WTC11 (cell line): ENCODE measurements at regions not wholly inside any gene's neighbourhood (a gene's known extent, or its start where the extent isn't known, plus 50 kb on each side); places are given as distances from the start of the nearest gene placed in this dataset.

Experiments used
- ATAC-seq: fragments of 200-7000 bp; cut with Tn5 transposase; 2 replicates; pipeline ENCODE4 v1.10.0; 2021; ENCODE audit warnings: mild to moderate bottlenecking, moderate library complexity
- CTCF ChIA-PET: fragments of 300-600 bp; sonication (Branson Sonifier 250); formaldehyde crosslinking; loops from one replicate; lab custom pipeline; 2021; ENCODE audit warnings: antibody characterized with exemption; lab: Charles Lee
- POLR2A ChIA-PET: fragments of 350-600 bp; sonication (Branson Sonifier 250); formaldehyde crosslinking; loops from one replicate; lab custom pipeline; 2021; ENCODE audit warnings: antibody characterized with exemption; lab: Charles Lee
- DNase-seq: peaks from one replicate; pipeline ENCODE4 v3.0.0; 2021; ENCODE audit warnings: low spot score
- H3K27ac Mint-ChIP-seq: 2 replicates; pipeline ENCODE4 v1.8.0; 2021; ENCODE audit warnings: mixed read lengths
- H3K27me3 Mint-ChIP-seq: 2 replicates; pipeline ENCODE4 v1.8.0; 2021; ENCODE audit warnings: low read depth, mild to moderate bottlenecking, moderate library complexity, mixed read lengths
- H3K36me3 Mint-ChIP-seq: 2 replicates; pipeline ENCODE4 v1.8.0; 2021; ENCODE audit warnings: mixed read lengths
- H3K4me1 Mint-ChIP-seq: 2 replicates; pipeline ENCODE4 v1.8.0; 2022; ENCODE audit warnings: mixed read lengths
- H3K4me3 Mint-ChIP-seq: 2 replicates; pipeline ENCODE4 v1.8.0; 2021; ENCODE audit warnings: mild to moderate bottlenecking, moderate library complexity, mixed read lengths
- H3K9me3 Mint-ChIP-seq: 2 replicates; pipeline ENCODE4 v1.8.0; 2021; ENCODE audit warnings: mixed read lengths
- ELF4 ChIP-seq: sonication (generic); formaldehyde crosslinking; IDR thresholded peaks from 2 replicates; pipeline ENCODE4 v1.8.1; 2022; ENCODE audit warnings: low read depth, mild to moderate bottlenecking, moderate library complexity, missing genetic modification reagents
- ESRRA ChIP-seq: sonication (generic); formaldehyde crosslinking; IDR thresholded peaks from 2 replicates; pipeline ENCODE4 v1.8.1; 2022; ENCODE audit warnings: mild to moderate bottlenecking, missing genetic modification reagents, borderline replicate concordance
- ETV6 ChIP-seq: sonication (generic); formaldehyde crosslinking; IDR thresholded peaks from 2 replicates; pipeline ENCODE4 v1.8.1; 2022; ENCODE audit warnings: mild to moderate bottlenecking, missing genetic modification reagents
- FOXJ3 ChIP-seq: sonication (generic); formaldehyde crosslinking; IDR thresholded peaks from 2 replicates; pipeline ENCODE4 v1.9.0; 2021; ENCODE audit warnings: missing genetic modification reagents, mild to moderate bottlenecking, borderline replicate concordance
- FOXP1 ChIP-seq: sonication (generic); formaldehyde crosslinking; IDR thresholded peaks from 2 replicates; pipeline ENCODE4 v1.8.0; 2022; ENCODE audit warnings: missing genetic modification reagents, mild to moderate bottlenecking, moderate library complexity, borderline replicate concordance
- IRF1 ChIP-seq: sonication (generic); formaldehyde crosslinking; IDR thresholded peaks from 2 replicates; pipeline ENCODE4 v1.8.0; 2023; ENCODE audit warnings: missing genetic modification reagents
- IRF2 ChIP-seq: sonication (generic); formaldehyde crosslinking; IDR thresholded peaks from 2 replicates; pipeline ENCODE4 v1.8.0; 2022; ENCODE audit warnings: low read depth, missing genetic modification reagents, borderline replicate concordance
- JUN ChIP-seq: sonication (generic); formaldehyde crosslinking; IDR thresholded peaks from 2 replicates; pipeline ENCODE4 v1.8.0; 2023; ENCODE audit warnings: mild to moderate bottlenecking, missing genetic modification reagents
- NFATC4 ChIP-seq: fragments of 250-450 bp; sonication (Bioruptor Pico); IDR thresholded peaks from 2 replicates; pipeline ENCODE4 v1.9.0; 2021; ENCODE audit warnings: mild to moderate bottlenecking
- NR3C1 ChIP-seq: sonication (generic); formaldehyde crosslinking; conservative IDR thresholded peaks from 2 replicates; pipeline ENCODE4 v1.8.1; 2023; ENCODE audit warnings: low read depth, mild to moderate bottlenecking, missing genetic modification reagents
- OVOL2 ChIP-seq: fragments of 250-450 bp; sonication (Bioruptor Pico); IDR thresholded peaks from 2 replicates; pipeline ENCODE4 v1.9.0; 2021; ENCODE audit warnings: mild to moderate bottlenecking, borderline replicate concordance
- RORB ChIP-seq: fragments of 250-450 bp; sonication (Bioruptor Pico); IDR thresholded peaks from 2 replicates; pipeline ENCODE4 v1.9.0; 2021; ENCODE audit warnings: mild to moderate bottlenecking
- TEAD4 ChIP-seq: sonication (generic); formaldehyde crosslinking; IDR thresholded peaks from 2 replicates; pipeline ENCODE4 v1.8.0; 2022; ENCODE audit warnings: mild to moderate bottlenecking, missing genetic modification reagents
- USF2 ChIP-seq: sonication (generic); formaldehyde crosslinking; IDR thresholded peaks from 2 replicates; pipeline ENCODE4 v1.8.1; 2023; ENCODE audit warnings: mild to moderate bottlenecking, missing genetic modification reagents, moderate library complexity
- ZNF121 ChIP-seq: sonication (generic); formaldehyde crosslinking; IDR thresholded peaks from 2 replicates; pipeline ENCODE4 v1.8.0; 2023; ENCODE audit warnings: missing genetic modification reagents
- ZNF138 ChIP-seq: sonication (generic); formaldehyde crosslinking; conservative IDR thresholded peaks from 2 replicates; pipeline ENCODE4 v1.8.1; 2022; ENCODE audit warnings: mild to moderate bottlenecking, moderate library complexity, missing genetic modification reagents
- ZNF219 ChIP-seq: sonication (generic); formaldehyde crosslinking; IDR thresholded peaks from 2 replicates; pipeline ENCODE4 v1.8.0; 2023; ENCODE audit warnings: missing genetic modification reagents, mild to moderate bottlenecking, borderline replicate concordance
- ZNF232 ChIP-seq: sonication (generic); formaldehyde crosslinking; IDR thresholded peaks from 2 replicates; pipeline ENCODE4 v1.8.0; 2022; ENCODE audit warnings: mild to moderate bottlenecking, missing genetic modification reagents
- ZNF263 ChIP-seq: sonication (generic); formaldehyde crosslinking; IDR thresholded peaks from 2 replicates; pipeline ENCODE4 v1.8.1; 2022; ENCODE audit warnings: low read depth, mild to moderate bottlenecking, moderate library complexity, missing genetic modification reagents
- ZNF396 ChIP-seq: fragments of 250-450 bp; sonication (Bioruptor Pico); IDR thresholded peaks from 2 replicates; pipeline ENCODE4 v1.8.0; 2021; ENCODE audit warnings: mild to moderate bottlenecking, moderate library complexity, borderline replicate concordance
- TF ChIP-seq, protein P1 (sequence below): sonication (generic); formaldehyde crosslinking; IDR thresholded peaks from 2 replicates; pipeline ENCODE4 v1.8.0; 2023; ENCODE audit warnings: mild to moderate bottlenecking, missing genetic modification reagents
- TF ChIP-seq, protein P2 (sequence below): sonication (generic); formaldehyde crosslinking; IDR thresholded peaks from 2 replicates; pipeline ENCODE4 v1.8.0; 2023; ENCODE audit warnings: missing genetic modification reagents, mild to moderate bottlenecking, borderline replicate concordance
- TF ChIP-seq, protein P3 (sequence below): fragments of 250-450 bp; sonication (Bioruptor Pico); IDR thresholded peaks from 2 replicates; pipeline ENCODE4 v2.1.2; 2022; ENCODE audit warnings: mild to moderate bottlenecking, moderate library complexity

GRCh38 chr4:62342346-62342745 lies 1142.2 kb downstream of the ADGRL3 start (continued):
- TF ChIP-seq ELF4 (CRISPR knock-in tag) (no peak), RORB (no peak), ZNF263 (CRISPR knock-in tag) (no peak), JUN (CRISPR knock-in tag) (no peak)

DNA sequence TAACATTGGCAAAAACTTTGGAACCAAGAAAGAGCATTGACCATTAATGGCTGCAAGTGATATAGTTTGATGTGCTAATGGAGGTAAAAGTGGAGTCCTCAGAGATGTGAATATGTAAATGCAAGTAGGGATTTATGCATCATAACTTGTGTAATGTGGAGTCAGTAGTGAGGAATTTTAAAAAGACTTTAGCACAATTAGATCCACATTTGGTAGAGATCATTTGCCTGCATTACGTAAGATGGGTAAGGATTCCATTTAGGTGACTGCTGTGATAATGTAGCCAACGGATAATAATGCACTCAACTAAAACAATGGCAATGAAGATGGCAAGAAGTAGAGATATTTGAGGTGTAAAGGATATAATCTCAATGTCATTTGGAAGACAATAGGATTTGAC lies 1128.4 kb downstream of the ADGRL3 start:
- ChIA-PET POLR2A (no interaction called here), CTCF (no interaction called here)
- DNase-seq, result no peak
- Mint-ChIP-seq H3K27me3 (0 out of 2 replicates have a peak, but pooled peaks cover 3% of the 10 kb centered on the region), H3K4me3 (no peak overlapping the region), H3K36me3 (no peaks in the 10 kb centered on the region), H3K9me3 (peaks cover 19% of the 10 kb centered on the region), H3K4me1 (no peaks in the 10 kb centered on the region), H3K27ac (no peak overlapping the region)
- no peak for ATAC-seq
- TF ChIP-seq OVOL2 (CRISPR knock-in tag), result no peak
- TF ChIP-seq ESRRA, result no peak
- no peak for TF ChIP-seq ZNF121 (CRISPR knock-in tag)
- no peak for TF ChIP-seq IRF2
- TF ChIP-seq IRF1 (CRISPR knock-in tag), result no peak
- TF ChIP-seq ZNF396 (CRISPR knock-in tag), result no peak
- no peak for TF ChIP-seq ZNF219 (CRISPR knock-in tag)
- no peak for TF ChIP-seq NFATC4 (CRISPR knock-in tag)
- TF ChIP-seq ELF4 (CRISPR knock-in tag), result no peak

GRCh38 chr4:62327612-62328297 lies 1127.6 kb downstream of the ADGRL3 start:
- Mint-ChIP-seq H3K36me3 (no peaks in the 10 kb centered on the region), H3K4me1 (no peaks in the 10 kb centered on the region), H3K27ac (no peak overlapping the region), H3K9me3 (peaks cover 19% of the 10 kb centered on the region), H3K27me3 (0 out of 2 replicates have a peak, but pooled peaks cover 3% of the 10 kb centered on the region), H3K4me3 (no peak overlapping the region)
- ChIA-PET POLR2A (no interaction called here), CTCF (no interaction called here)
- DNase-seq (no peak), ATAC-seq (no peak)
- TF ChIP-seq FOXJ3 (no peak), IRF2 (no peak), NR3C1 (CRISPR knock-in tag) (no peak), USF2 (no peak), OVOL2 (CRISPR knock-in tag) (no peak), ZNF232 (CRISPR knock-in tag) (no peak), ETV6 (no peak), TEAD4 (CRISPR knock-in tag) (no peak), FOXP1 (CRISPR knock-in tag) (no peak), ZNF138 (CRISPR knock-in tag) (no peak)
- TF ChIP-seq, protein P1, sequence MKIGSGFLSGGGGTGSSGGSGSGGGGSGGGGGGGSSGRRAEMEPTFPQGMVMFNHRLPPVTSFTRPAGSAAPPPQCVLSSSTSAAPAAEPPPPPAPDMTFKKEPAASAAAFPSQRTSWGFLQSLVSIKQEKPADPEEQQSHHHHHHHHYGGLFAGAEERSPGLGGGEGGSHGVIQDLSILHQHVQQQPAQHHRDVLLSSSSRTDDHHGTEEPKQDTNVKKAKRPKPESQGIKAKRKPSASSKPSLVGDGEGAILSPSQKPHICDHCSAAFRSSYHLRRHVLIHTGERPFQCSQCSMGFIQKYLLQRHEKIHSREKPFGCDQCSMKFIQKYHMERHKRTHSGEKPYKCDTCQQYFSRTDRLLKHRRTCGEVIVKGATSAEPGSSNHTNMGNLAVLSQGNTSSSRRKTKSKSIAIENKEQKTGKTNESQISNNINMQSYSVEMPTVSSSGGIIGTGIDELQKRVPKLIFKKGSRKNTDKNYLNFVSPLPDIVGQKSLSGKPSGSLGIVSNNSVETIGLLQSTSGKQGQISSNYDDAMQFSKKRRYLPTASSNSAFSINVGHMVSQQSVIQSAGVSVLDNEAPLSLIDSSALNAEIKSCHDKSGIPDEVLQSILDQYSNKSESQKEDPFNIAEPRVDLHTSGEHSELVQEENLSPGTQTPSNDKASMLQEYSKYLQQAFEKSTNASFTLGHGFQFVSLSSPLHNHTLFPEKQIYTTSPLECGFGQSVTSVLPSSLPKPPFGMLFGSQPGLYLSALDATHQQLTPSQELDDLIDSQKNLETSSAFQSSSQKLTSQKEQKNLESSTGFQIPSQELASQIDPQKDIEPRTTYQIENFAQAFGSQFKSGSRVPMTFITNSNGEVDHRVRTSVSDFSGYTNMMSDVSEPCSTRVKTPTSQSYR, result no peak
- TF ChIP-seq, protein P2, sequence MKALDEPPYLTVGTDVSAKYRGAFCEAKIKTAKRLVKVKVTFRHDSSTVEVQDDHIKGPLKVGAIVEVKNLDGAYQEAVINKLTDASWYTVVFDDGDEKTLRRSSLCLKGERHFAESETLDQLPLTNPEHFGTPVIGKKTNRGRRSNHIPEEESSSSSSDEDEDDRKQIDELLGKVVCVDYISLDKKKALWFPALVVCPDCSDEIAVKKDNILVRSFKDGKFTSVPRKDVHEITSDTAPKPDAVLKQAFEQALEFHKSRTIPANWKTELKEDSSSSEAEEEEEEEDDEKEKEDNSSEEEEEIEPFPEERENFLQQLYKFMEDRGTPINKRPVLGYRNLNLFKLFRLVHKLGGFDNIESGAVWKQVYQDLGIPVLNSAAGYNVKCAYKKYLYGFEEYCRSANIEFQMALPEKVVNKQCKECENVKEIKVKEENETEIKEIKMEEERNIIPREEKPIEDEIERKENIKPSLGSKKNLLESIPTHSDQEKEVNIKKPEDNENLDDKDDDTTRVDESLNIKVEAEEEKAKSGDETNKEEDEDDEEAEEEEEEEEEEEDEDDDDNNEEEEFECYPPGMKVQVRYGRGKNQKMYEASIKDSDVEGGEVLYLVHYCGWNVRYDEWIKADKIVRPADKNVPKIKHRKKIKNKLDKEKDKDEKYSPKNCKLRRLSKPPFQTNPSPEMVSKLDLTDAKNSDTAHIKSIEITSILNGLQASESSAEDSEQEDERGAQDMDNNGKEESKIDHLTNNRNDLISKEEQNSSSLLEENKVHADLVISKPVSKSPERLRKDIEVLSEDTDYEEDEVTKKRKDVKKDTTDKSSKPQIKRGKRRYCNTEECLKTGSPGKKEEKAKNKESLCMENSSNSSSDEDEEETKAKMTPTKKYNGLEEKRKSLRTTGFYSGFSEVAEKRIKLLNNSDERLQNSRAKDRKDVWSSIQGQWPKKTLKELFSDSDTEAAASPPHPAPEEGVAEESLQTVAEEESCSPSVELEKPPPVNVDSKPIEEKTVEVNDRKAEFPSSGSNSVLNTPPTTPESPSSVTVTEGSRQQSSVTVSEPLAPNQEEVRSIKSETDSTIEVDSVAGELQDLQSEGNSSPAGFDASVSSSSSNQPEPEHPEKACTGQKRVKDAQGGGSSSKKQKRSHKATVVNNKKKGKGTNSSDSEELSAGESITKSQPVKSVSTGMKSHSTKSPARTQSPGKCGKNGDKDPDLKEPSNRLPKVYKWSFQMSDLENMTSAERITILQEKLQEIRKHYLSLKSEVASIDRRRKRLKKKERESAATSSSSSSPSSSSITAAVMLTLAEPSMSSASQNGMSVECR (CRISPR knock-in tag), result no peak
- TF ChIP-seq, protein P3, sequence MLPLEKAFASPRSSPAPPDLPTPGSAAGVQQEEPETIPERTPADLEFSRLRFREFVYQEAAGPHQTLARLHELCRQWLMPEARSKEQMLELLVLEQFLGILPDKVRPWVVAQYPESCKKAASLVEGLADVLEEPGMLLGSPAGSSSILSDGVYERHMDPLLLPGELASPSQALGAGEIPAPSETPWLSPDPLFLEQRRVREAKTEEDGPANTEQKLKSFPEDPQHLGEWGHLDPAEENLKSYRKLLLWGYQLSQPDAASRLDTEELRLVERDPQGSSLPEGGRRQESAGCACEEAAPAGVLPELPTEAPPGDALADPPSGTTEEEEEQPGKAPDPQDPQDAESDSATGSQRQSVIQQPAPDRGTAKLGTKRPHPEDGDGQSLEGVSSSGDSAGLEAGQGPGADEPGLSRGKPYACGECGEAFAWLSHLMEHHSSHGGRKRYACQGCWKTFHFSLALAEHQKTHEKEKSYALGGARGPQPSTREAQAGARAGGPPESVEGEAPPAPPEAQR (CRISPR knock-in tag), result no peak
